Endothelial cell of umbilical vein (primary cell): ENCODE measurements at regions not wholly inside any gene's neighbourhood (a gene's known extent, or its start where the extent isn't known, plus 50 kb on each side); places are given as distances from the start of the nearest gene placed in this dataset.

Source experiments
- BruUV-seq: library from RNA; stranded (reverse); fragments of 400-500 nt; replicated peaks from 2 replicates; lab custom pipeline; 2021; lab: Mats Ljungman, UMichigan
- CTCF ChIA-PET: fragments of 300-600, 350-600 bp; sonication (Branson Sonifier 250); formaldehyde crosslinking; loops from one replicate; lab custom pipeline; 2021; ENCODE audit warnings: antibody characterized with exemption, inconsistent platforms; lab: Charles Lee
- POLR2A ChIA-PET: fragments of 300-600, 350-600 bp; sonication (Branson Sonifier 250); formaldehyde crosslinking; loops from one replicate; lab custom pipeline; 2021; ENCODE audit warnings: antibody characterized with exemption, inconsistent platforms; lab: Charles Lee
- DNase-seq: peaks from one replicate; pipeline ENCODE4 v3.0.0-alpha.2; 2011; ENCODE audit warnings: low read depth, low spot score
- FAIRE-seq: peaks from 2 replicates; lab custom pipeline; 2011; peaks lifted over from hg19 to GRCh38; lab: Jason Lieb, UNC
- H2AFZ ChIP-seq: 2 replicates; pipeline ENCODE4 v1.6.0; 2012; ENCODE audit warnings: low read depth, low read length, control low read depth, inconsistent platforms
- H3K27ac ChIP-seq: 2 replicates; pipeline ENCODE4 v1.5.1; 2011; ENCODE audit warnings: low read depth, mild to moderate bottlenecking, control low read depth, low read length, moderate library complexity; ENCODE audit not compliant: insufficient read depth
- H3K27me3 ChIP-seq, 2 experiments: 2 replicates each; pipeline versions ENCODE4 v1.6.0 to v1.6.1; 2011; ENCODE audit warnings: low read length in 2 of 2, mixed read lengths in 1 of 2; ENCODE audit not compliant: control insufficient read depth in 2 of 2, insufficient read depth in 2 of 2
- H3K36me3 ChIP-seq, 2 experiments: 2 replicates in 1 of 2; 3 replicates in 1 of 2; pipeline ENCODE4 v1.5.1; 2011; ENCODE audit warnings: low read length in 2 of 2, mild to moderate bottlenecking in 1 of 2, moderate library complexity in 1 of 2; ENCODE audit not compliant: control insufficient read depth in 2 of 2, insufficient read depth in 2 of 2; ENCODE audit errors: extremely low read depth in 1 of 2
- H3K4me1 ChIP-seq: 3 replicates; pipeline ENCODE4 v1.5.1; 2011; ENCODE audit warnings: mild to moderate bottlenecking, low read length; ENCODE audit not compliant: control insufficient read depth, insufficient read depth; ENCODE audit errors: extremely low read depth
- H3K4me2 ChIP-seq: 2 replicates; pipeline ENCODE4 v1.6.1; 2011; ENCODE audit warnings: low read length, control low read depth, mixed read lengths; ENCODE audit not compliant: insufficient read depth
- H3K4me3 ChIP-seq, 3 experiments: fragments of 200-600 bp in 1 of 3; sonication (generic), shearing (Covaris generic) in 1 of 3; replicated peaks in 1 of 3; 2 replicates each; pipeline ENCODE4 v1.5.1; 2011 to 2016; ENCODE audit warnings: control low read depth in 3 of 3, low read length in 3 of 3, mild to moderate bottlenecking in 2 of 3, inconsistent platforms in 1 of 3, low read depth in 1 of 3, moderate library complexity in 1 of 3; ENCODE audit not compliant: insufficient read depth in 1 of 3
- H3K79me2 ChIP-seq: 2 replicates; pipeline ENCODE4 v1.6.0; 2012; ENCODE audit warnings: low read length, inconsistent platforms; ENCODE audit not compliant: control insufficient read depth, insufficient read depth
- H3K9ac ChIP-seq: replicated peaks from 2 replicates; pipeline ENCODE3; 2011; ENCODE audit warnings: low read length, control low read depth; ENCODE audit not compliant: insufficient read depth; ENCODE audit errors: extremely low read depth
- H3K9me1 ChIP-seq: replicated peaks from 3 replicates; pipeline ENCODE4 v1.6.0; 2011; ENCODE audit warnings: mild to moderate bottlenecking, low read length; ENCODE audit not compliant: control insufficient read depth, insufficient read depth; ENCODE audit errors: extremely low read depth
- H3K9me3 ChIP-seq: replicated peaks from 2 replicates; pipeline ENCODE4 v1.5.1; 2012; ENCODE audit warnings: low read length, inconsistent platforms; ENCODE audit not compliant: control insufficient read depth, insufficient read depth
- H4K20me1 ChIP-seq: replicated peaks from 2 replicates; pipeline ENCODE3; 2011; ENCODE audit warnings: mild to moderate bottlenecking, low read length; ENCODE audit not compliant: control insufficient read depth, insufficient read depth; ENCODE audit errors: extremely low read depth
- CTCF ChIP-seq, 2 donors: IDR thresholded peaks; 1 replicate in 1 of 2; 2 replicates in 1 of 2; pipeline ENCODE4 v1.5.1; 2011; ENCODE audit warnings: low read length in 2 of 2, mild to moderate bottlenecking in 2 of 2, moderate library complexity in 2 of 2, control low read depth in 1 of 2, inconsistent platforms in 1 of 2, low read depth in 1 of 2; ENCODE audit not compliant: insufficient read depth in 1 of 2; ENCODE audit errors: extremely low read depth in 1 of 2
- EZH2 ChIP-seq: IDR thresholded peaks from 2 replicates; pipeline ENCODE4 v1.6.1; 2012; ENCODE audit warnings: borderline replicate concordance, low read depth, mild to moderate bottlenecking, moderate library complexity, low read length, inconsistent platforms; ENCODE audit not compliant: severe bottlenecking
- FOS ChIP-seq: IDR thresholded peaks from 2 replicates; pipeline ENCODE4 v1.6.1; 2011; ENCODE audit warnings: mild to moderate bottlenecking, low read length, moderate library complexity, borderline replicate concordance; ENCODE audit not compliant: insufficient read depth
- GATA2 ChIP-seq: IDR thresholded peaks from 2 replicates; pipeline ENCODE4 v1.7.0; 2011; ENCODE audit warnings: low read depth, mild to moderate bottlenecking, moderate library complexity, mixed read lengths, low read length; ENCODE audit not compliant: insufficient read length, insufficient read depth
- JUN ChIP-seq: IDR thresholded peaks from 2 replicates; pipeline ENCODE4 v1.6.1; 2011; ENCODE audit warnings: borderline replicate concordance, low read depth; ENCODE audit not compliant: insufficient read length, insufficient read depth
- MAX ChIP-seq: IDR thresholded peaks from 2 replicates; pipeline ENCODE4 v1.6.1; 2011; ENCODE audit not compliant: insufficient read depth, insufficient read length
- MYC ChIP-seq: IDR thresholded peaks from one replicate; pipeline ENCODE4 v1.6.1; 2011; ENCODE audit warnings: mild to moderate bottlenecking, low read depth, low read length
- POLR2A ChIP-seq: IDR thresholded peaks from 2 replicates; pipeline ENCODE4 v1.6.1; 2012; ENCODE audit warnings: low read depth, mild to moderate bottlenecking, control low read depth, low read length
- POLR2AphosphoS5 ChIP-seq: IDR thresholded peaks from 2 replicates; pipeline ENCODE4 v1.6.1; 2012; ENCODE audit warnings: low read depth, mild to moderate bottlenecking, control low read depth, low read length, moderate library complexity; ENCODE audit not compliant: insufficient read depth
- dilution Hi-C: fragments of 300-500 bp; cut with MboI; formaldehyde crosslinking; loops from one replicate; pipeline ENCODE4 v1.15.0; 2019; ENCODE audit warnings: low sequenced_read_pairs; ENCODE audit not compliant: extremely low pct_ligation_motif_present
- intact Hi-C: fragments of 100-400 bp; cut with micrococcal nuclease; formaldehyde crosslinking; loops from one replicate; pipeline ENCODE4 v1.10.0; 2022

GRCh38 chr11:44364596-44364995, 54.7 kb upstream of the ALX4 start:
- Histone ChIP-seq H3K27ac (no peak overlapping the region), H4K20me1 (no peaks in the 10 kb centered on the region), H3K79me2 (no peaks in the 10 kb centered on the region), H3K4me3 (no peak overlapping the region), H3K4me1 (no peaks in the 10 kb centered on the region), H3K9ac (no peak overlapping the region), H3K4me2 (no peak overlapping the region), H3K36me3 (no peaks in the 10 kb centered on the region), H2AFZ (no peak overlapping the region), H3K9me3 (no peaks in the 10 kb centered on the region), H3K27me3 (peaks cover 4 to 6% of the 10 kb centered on the region in 2 experiments), H3K9me1 (no peaks in the 10 kb centered on the region)
- CTCF ChIA-PET: no interaction called here
- DNase-seq: no peak
- no peak for FAIRE-seq
- intact Hi-C loops: no loop called here
- dilution Hi-C loops: no loop called here
- POLR2A ChIA-PET: no interaction called here
- no TSS peak for BruUV-seq
- TF ChIP-seq POLR2A (no peak), MYC (no peak), GATA2 (no peak), JUN (no peak), MAX (no peak), EZH2 (no peak), POLR2AphosphoS5 (no peak), CTCF (IDR thresholded peaks at IDR 0.05; ENCODE audit: extremely low read depth in 1 of 2, insufficient read depth in 1 of 2, low read depth in 1 of 2, low read length in 2 of 2) (no peak), FOS (no peak)
